Panc1 (cell line): ENCODE measurements at regions not wholly inside any gene's neighbourhood (a gene's known extent, or its start where the extent isn't known, plus 50 kb on each side); places are given as distances from the start of the nearest gene placed in this dataset.

Source experiments
- SIN3A ChIP-seq: IDR thresholded peaks from 2 replicates; pipeline ENCODE4 v1.6.1; 2012; ENCODE audit warnings: low read depth, mild to moderate bottlenecking, low read length, moderate library complexity, borderline replicate concordance; ENCODE audit not compliant: insufficient read depth
- TF ChIP-seq, protein P1 (sequence below): fragments of 450-650 bp; IDR thresholded peaks from 2 replicates; pipeline ENCODE4 v1.5.1; 2017; ENCODE audit warnings: mild to moderate bottlenecking
- TF ChIP-seq, protein P2 (sequence below), 2 experiments: IDR thresholded peaks; 2 replicates each; pipeline ENCODE4 v1.6.1; 2011 to 2012; ENCODE audit warnings: low read depth in 2 of 2, control low read depth in 1 of 2, low read length in 1 of 2, mild to moderate bottlenecking in 1 of 2, moderate library complexity in 1 of 2; ENCODE audit not compliant: insufficient read depth in 1 of 2

DNA sequence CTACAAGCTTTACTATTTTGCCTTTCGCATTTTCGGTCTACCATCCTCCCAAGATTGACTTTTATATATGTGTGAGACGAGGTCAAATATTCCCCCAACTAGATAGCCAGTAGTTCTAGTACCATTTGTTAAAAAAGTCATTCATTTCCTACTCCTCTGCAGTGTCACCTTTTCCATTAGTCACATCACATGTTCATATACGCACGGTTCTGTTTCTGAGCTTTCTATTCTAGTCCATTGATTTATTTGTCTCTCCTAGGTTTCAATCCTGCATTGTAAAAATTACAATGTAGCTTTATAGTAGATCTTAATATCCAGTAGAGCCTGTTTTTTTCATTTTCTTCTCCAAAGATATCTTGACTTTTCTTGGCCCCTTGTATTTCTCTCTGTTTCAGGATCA lies 528.7 kb upstream of the TRPC7 start:
- TF ChIP-seq, protein P1, sequence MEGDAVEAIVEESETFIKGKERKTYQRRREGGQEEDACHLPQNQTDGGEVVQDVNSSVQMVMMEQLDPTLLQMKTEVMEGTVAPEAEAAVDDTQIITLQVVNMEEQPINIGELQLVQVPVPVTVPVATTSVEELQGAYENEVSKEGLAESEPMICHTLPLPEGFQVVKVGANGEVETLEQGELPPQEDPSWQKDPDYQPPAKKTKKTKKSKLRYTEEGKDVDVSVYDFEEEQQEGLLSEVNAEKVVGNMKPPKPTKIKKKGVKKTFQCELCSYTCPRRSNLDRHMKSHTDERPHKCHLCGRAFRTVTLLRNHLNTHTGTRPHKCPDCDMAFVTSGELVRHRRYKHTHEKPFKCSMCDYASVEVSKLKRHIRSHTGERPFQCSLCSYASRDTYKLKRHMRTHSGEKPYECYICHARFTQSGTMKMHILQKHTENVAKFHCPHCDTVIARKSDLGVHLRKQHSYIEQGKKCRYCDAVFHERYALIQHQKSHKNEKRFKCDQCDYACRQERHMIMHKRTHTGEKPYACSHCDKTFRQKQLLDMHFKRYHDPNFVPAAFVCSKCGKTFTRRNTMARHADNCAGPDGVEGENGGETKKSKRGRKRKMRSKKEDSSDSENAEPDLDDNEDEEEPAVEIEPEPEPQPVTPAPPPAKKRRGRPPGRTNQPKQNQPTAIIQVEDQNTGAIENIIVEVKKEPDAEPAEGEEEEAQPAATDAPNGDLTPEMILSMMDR = no peak
- TF ChIP-seq SIN3A = no peak
- TF ChIP-seq, protein P2, sequence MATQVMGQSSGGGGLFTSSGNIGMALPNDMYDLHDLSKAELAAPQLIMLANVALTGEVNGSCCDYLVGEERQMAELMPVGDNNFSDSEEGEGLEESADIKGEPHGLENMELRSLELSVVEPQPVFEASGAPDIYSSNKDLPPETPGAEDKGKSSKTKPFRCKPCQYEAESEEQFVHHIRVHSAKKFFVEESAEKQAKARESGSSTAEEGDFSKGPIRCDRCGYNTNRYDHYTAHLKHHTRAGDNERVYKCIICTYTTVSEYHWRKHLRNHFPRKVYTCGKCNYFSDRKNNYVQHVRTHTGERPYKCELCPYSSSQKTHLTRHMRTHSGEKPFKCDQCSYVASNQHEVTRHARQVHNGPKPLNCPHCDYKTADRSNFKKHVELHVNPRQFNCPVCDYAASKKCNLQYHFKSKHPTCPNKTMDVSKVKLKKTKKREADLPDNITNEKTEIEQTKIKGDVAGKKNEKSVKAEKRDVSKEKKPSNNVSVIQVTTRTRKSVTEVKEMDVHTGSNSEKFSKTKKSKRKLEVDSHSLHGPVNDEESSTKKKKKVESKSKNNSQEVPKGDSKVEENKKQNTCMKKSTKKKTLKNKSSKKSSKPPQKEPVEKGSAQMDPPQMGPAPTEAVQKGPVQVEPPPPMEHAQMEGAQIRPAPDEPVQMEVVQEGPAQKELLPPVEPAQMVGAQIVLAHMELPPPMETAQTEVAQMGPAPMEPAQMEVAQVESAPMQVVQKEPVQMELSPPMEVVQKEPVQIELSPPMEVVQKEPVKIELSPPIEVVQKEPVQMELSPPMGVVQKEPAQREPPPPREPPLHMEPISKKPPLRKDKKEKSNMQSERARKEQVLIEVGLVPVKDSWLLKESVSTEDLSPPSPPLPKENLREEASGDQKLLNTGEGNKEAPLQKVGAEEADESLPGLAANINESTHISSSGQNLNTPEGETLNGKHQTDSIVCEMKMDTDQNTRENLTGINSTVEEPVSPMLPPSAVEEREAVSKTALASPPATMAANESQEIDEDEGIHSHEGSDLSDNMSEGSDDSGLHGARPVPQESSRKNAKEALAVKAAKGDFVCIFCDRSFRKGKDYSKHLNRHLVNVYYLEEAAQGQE (IDR thresholded peaks at IDR 0.05; ENCODE audit: insufficient read depth in 1 of 2, low read depth in 2 of 2, low read length in 1 of 2) = no peak
